ENCODE measurements at regions not wholly inside any gene's neighbourhood (a gene's known extent, or its start where the extent isn't known, plus 50 kb on each side); places are given as distances from the start of the nearest gene placed in this dataset.

DNA sequence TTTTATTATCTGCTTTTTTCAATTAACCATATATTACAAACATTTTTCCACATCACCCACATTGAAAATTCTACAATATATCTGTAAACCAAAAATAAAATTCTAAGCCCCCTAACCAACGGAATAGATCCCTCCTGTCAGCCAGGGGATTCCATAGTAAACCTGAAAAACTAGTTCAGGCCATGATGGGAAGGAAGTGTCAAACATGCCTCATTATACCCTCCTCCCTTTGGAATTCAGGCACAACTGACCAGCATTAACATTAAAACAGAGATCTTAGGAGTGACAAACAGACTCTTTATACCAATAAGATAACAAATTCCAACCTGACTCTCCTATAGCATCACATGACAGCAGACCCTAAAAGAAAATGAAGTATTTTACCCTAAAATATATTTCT lies 113.7 kb upstream of the DMRT1 start:
- DNase-seq (ENCODE audit: extremely low spot score, unreplicated experiment): no peak
- no peaks in the 10 kb centered on the region for H3K27me3 Mint-ChIP-seq (ENCODE audit: unreplicated experiment)
- no peak overlapping the region for H3K27ac Mint-ChIP-seq (ENCODE audit: unreplicated experiment)
- H3K36me3 Mint-ChIP-seq (ENCODE audit: unreplicated experiment): peaks cover 6% of the 10 kb centered on the region
- TF ChIP-seq, protein P1, sequence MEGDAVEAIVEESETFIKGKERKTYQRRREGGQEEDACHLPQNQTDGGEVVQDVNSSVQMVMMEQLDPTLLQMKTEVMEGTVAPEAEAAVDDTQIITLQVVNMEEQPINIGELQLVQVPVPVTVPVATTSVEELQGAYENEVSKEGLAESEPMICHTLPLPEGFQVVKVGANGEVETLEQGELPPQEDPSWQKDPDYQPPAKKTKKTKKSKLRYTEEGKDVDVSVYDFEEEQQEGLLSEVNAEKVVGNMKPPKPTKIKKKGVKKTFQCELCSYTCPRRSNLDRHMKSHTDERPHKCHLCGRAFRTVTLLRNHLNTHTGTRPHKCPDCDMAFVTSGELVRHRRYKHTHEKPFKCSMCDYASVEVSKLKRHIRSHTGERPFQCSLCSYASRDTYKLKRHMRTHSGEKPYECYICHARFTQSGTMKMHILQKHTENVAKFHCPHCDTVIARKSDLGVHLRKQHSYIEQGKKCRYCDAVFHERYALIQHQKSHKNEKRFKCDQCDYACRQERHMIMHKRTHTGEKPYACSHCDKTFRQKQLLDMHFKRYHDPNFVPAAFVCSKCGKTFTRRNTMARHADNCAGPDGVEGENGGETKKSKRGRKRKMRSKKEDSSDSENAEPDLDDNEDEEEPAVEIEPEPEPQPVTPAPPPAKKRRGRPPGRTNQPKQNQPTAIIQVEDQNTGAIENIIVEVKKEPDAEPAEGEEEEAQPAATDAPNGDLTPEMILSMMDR (IDR thresholded peaks at IDR 0.05): no peak
- no peaks in the 10 kb centered on the region for H3K4me1 Mint-ChIP-seq (ENCODE audit: unreplicated experiment)
- H3K9me3 Mint-ChIP-seq (ENCODE audit: unreplicated experiment): no peaks in the 10 kb centered on the region
- H3K4me3 Mint-ChIP-seq (ENCODE audit: unreplicated experiment): no peak overlapping the region

DNA sequence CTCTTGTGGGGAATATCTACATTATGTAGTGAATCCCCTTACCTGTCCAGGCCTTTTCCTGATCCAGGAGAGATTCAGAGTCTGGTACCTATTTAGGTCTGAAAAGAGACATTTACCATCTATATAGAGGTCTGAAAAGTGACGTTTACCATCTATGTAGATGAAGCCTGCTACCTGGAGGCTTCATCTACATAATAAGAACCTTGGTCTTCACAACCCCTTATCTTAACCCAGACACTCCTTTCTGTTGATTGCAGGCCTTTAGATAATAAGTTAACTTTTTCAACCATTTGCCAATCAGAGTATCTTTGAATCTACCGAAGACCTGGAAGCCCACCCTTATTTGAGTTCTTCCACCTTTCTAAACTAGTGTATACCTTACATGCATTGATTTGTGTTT lies 113.0 kb upstream of the DMRT1 start:
- no peak overlapping the region for H3K27ac Mint-ChIP-seq (ENCODE audit: unreplicated experiment)
- no peaks in the 10 kb centered on the region for H3K9me3 Mint-ChIP-seq (ENCODE audit: unreplicated experiment)
- no peaks in the 10 kb centered on the region for H3K27me3 Mint-ChIP-seq (ENCODE audit: unreplicated experiment)
- no peak for DNase-seq (ENCODE audit: extremely low spot score, unreplicated experiment)
- H3K36me3 Mint-ChIP-seq (ENCODE audit: unreplicated experiment): peaks cover 6% of the 10 kb centered on the region
- no peaks in the 10 kb centered on the region for H3K4me1 Mint-ChIP-seq (ENCODE audit: unreplicated experiment)
- no peak overlapping the region for H3K4me3 Mint-ChIP-seq (ENCODE audit: unreplicated experiment)
- TF ChIP-seq, protein P1 (IDR thresholded peaks at IDR 0.05): no peak

DNA sequence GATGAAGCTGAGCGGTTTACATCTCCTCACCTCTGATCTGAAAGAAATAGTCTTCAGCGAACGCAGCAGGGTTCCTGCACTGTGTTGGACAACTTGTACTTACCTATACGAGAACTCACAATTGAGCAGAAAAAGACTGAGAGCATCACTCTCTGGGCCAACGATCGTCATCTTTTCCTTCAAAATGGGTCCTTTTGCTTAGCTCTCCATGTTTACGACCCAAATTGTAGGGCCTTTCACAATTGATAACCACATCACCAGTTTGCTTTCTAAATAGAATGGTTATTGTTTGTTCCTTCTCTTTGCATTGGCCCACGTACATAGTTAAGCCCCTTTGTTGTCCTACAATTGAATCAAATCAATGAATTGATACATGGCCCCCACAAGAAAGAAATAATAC lies 110.0 kb upstream of the DMRT1 start:
- no peak overlapping the region for H3K27ac Mint-ChIP-seq (ENCODE audit: unreplicated experiment)
- no peak overlapping the region for H3K4me3 Mint-ChIP-seq (ENCODE audit: unreplicated experiment)
- TF ChIP-seq, protein P1 (IDR thresholded peaks at IDR 0.05): no peak
- peaks cover 6% of the 10 kb centered on the region for H3K36me3 Mint-ChIP-seq (ENCODE audit: unreplicated experiment)
- no peaks in the 10 kb centered on the region for H3K9me3 Mint-ChIP-seq (ENCODE audit: unreplicated experiment)
- peaks cover 10% of the 10 kb centered on the region for H3K4me1 Mint-ChIP-seq (ENCODE audit: unreplicated experiment)
- no peaks in the 10 kb centered on the region for H3K27me3 Mint-ChIP-seq (ENCODE audit: unreplicated experiment)
- no peak for DNase-seq (ENCODE audit: extremely low spot score, unreplicated experiment)

DNA sequence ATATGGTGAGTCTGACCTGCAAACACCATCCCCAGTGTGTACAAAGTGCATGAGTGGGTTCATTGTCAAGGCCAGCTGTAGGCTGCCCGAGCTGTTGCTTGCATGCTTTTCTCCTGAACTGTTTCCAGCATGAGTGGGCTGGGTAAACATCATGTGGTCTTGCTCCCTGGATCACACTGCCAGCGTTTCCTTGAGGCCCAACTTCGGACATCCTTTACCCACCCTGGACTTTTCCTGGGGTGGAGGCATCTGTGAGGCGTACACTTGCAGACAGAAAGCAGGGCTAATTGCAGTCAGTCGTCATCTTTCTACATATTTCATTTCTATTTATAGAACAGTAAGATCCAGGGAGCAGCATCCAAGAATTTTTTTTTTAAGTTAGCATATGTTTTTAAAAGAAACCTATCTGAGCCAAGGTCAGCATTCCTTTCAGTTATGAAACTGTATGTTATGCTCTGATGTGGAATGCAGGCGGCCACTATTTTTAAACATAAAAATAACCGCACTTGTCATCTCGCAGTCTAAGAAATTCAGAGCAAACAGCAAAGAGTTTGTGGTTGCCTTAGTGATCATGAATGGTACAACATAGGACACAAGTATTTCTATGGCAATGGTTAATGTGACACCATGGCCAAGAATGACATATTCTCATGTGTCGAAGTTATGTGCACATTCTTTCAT lies 106.5 kb upstream of the DMRT1 start:
- no peaks in the 10 kb centered on the region for H3K27me3 Mint-ChIP-seq (ENCODE audit: unreplicated experiment)
- peaks cover 12% of the 10 kb centered on the region for H3K4me1 Mint-ChIP-seq (ENCODE audit: unreplicated experiment)
- H3K36me3 Mint-ChIP-seq (ENCODE audit: unreplicated experiment): peaks cover 12% of the 10 kb centered on the region
- TF ChIP-seq, protein P1 (IDR thresholded peaks at IDR 0.05): no peak
- DNase-seq (ENCODE audit: extremely low spot score, unreplicated experiment): no peak
- no peaks in the 10 kb centered on the region for H3K9me3 Mint-ChIP-seq (ENCODE audit: unreplicated experiment)
- H3K4me3 Mint-ChIP-seq (ENCODE audit: unreplicated experiment): no peak overlapping the region
- H3K27ac Mint-ChIP-seq (ENCODE audit: unreplicated experiment): peak overlapping the region; percentile 81

DNA sequence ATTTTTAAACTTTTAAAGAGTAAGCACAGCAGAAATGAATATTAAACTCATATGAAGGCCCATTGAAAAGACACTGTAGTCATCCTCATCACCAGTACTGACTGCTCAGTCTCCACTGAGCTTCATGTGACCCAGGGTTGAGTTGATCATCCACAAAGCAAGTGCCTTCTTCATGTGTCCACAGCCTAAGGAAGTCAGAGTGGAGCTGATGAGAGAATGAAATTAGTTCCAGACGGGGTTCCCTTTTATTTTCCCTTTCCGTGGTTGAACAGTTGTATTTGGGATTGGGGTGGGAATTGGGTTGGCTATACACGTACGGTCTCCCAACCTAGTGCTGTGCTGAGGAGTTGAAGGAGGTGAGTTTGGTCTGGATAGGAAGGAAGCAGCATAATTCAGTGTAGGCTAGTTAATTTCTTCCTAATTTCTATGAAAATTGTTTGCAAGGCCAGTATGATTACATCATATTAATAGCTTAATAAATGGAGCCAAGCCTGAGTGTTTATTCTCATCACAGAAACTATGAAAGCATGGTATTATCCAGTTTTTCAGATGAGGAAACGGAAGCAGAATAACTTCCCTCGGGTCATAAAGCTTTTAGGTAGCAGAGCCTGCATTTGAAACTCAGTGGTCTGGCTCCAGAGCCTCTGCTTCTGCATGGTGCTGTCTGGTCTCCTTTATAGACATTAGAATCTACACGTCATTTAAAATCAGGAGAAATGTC lies 103.9 kb upstream of the DMRT1 start:
- no peaks in the 10 kb centered on the region for H3K9me3 Mint-ChIP-seq (ENCODE audit: unreplicated experiment)
- TF ChIP-seq, protein P1 (IDR thresholded peaks at IDR 0.05): no peak
- peaks cover 14% of the 10 kb centered on the region for H3K36me3 Mint-ChIP-seq (ENCODE audit: unreplicated experiment)
- peaks cover 12% of the 10 kb centered on the region for H3K4me1 Mint-ChIP-seq (ENCODE audit: unreplicated experiment)
- no peaks in the 10 kb centered on the region for H3K27me3 Mint-ChIP-seq (ENCODE audit: unreplicated experiment)
- no peak overlapping the region for H3K27ac Mint-ChIP-seq (ENCODE audit: unreplicated experiment)
- H3K4me3 Mint-ChIP-seq (ENCODE audit: unreplicated experiment): no peak overlapping the region
- DNase-seq (ENCODE audit: extremely low spot score, unreplicated experiment): no peak

All from osteocyte (in vitro differentiated cells).